GM19395 (cell line): ENCODE measurements at regions not wholly inside any gene's neighbourhood (a gene's known extent, or its start where the extent isn't known, plus 50 kb on each side); places are given as distances from the start of the nearest gene placed in this dataset.
A peak's percentile ranks its signal among the peaks of the same experiment; 100 is the strongest.
"Not testable (repeated sequence)": the region's sequence is repeated elsewhere in the genome, so short reads cannot be mapped to it uniquely, and the experiment has no call there.

Experiments used
- ATAC-seq: cut with Tn5 transposase; IDR thresholded peaks from one replicate; pipeline ENCODE4 v1.9.1; 2021; ENCODE audit warnings: mild to moderate bottlenecking, moderate library complexity; ENCODE audit not compliant: unreplicated experiment

- peak; percentile 49 for ATAC-seq
These were observed 115.7 kb upstream of the MSX2 start for GRCh38 chr5:174608631-174609097.

GRCh38 chr5:174609116-174609515, 115.3 kb upstream of the MSX2 start:
- no peak for ATAC-seq

- no peak for ATAC-seq
These were observed 113.4 kb upstream of the MSX2 start for GRCh38 chr5:174610968-174611367.

GRCh38 chr5:174612686-174613085, 111.7 kb upstream of the MSX2 start:
- ATAC-seq: no peak

- no peak for ATAC-seq
These were observed 109.8 kb upstream of the MSX2 start for GRCh38 chr5:174614500-174615135.

GRCh38 chr5:174616036-174616435, 108.3 kb upstream of the MSX2 start:
- no peak for ATAC-seq

- no peak for ATAC-seq
These were observed 107.1 kb upstream of the MSX2 start for GRCh38 chr5:174617285-174617684.

GRCh38 chr5:174617910-174618309, 106.5 kb upstream of the MSX2 start:
- ATAC-seq: no peak

GRCh38 chr5:174618589-174618988, 105.8 kb upstream of the MSX2 start:
- no peak for ATAC-seq

DNA sequence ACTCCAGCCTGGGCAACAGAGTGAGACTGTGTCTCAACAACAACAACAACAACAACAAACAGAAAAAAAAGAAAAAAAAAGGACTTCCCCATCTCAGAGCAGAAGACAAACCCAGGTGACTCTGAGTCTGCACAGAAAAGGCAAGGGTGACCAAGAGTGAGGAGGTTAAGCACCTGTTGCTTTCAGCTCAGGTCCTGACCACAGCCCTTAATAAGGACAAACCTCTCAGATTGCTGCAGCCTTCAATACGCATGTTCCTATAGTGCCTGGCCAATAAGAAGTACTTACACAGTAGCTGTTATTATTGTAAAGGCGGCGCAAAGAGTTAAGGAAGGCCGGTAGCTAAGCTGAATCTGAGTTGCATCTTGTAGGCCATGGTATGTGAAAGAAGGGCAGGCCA, 102.3 kb upstream of the MSX2 start:
- ATAC-seq: no peak

DNA sequence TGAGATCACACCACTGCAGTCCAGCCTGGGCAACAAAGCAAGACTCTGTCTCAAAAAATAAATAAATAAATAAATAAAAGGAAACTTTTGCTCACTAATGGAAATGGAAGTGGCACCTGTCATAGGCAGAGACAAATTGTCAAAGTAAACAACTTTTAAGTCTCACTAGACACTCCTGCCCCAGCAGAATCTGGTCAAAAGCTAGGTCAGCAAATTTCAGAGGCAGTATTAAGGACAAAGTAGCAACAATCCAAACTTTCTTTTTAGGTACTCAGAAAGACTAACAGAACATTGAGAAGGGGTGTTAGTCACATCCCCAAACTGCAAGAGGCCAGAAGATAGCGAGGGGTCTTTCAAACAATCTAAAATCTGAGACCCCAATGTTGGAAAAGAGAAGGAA, 101.4 kb upstream of the MSX2 start:
- no peak for ATAC-seq

- no peak for ATAC-seq
These were observed 100.9 kb upstream of the MSX2 start for GRCh38 chr5:174623433-174624019.

GRCh38 chr5:174624733-174625522, 99.5 kb upstream of the MSX2 start:
- no peak for ATAC-seq

- ATAC-seq: no peak
These were observed 98.6 kb upstream of the MSX2 start for GRCh38 chr5:174625591-174626350.

DNA sequence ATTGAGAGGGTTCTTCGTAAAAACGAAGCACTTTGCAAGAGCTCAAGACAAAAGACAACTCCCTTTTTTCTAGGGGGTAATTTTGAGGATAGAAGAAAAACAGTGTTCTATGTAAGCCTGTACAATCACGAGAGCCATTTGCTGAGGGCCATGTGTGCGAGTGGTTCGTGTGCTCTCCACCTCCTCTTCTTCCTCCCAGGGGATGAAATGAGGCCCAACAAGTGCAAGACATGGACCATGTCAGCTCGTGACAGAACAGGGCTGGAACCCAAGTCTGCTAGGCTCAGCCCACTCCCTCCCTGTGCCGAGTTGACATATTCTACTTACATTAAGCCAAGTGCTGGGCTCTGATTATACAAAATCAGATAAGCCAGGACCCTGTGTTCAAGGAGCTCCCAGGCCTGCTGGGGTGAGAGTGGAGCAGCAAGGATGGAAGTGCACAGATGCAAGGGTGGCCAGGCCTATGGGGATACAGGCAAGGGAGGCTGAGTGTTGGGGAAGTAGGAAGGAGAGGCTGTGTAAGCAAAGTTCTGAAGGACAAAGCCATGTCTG, 97.9 kb upstream of the MSX2 start:
- no peak for ATAC-seq

DNA sequence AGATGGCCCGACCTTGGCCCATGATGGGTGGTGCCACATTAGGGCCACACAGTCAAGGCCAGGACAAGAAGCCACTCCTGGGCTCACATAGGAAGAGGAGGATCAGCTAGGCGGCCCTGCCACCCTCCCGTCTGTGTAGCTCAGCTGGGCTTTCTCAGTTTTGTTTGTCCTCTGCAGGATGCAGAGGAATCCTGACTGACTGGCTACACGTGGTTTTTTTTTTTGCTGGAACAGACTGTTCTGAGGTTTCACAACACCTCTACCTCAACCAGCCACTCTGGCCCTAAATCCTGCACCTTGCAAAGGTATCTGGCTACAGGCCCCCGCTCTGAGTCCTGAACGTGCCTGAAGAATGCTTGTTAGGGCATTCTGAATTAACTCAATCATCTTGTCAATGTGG, 88.3 kb upstream of the MSX2 start:
- ATAC-seq: no peak

DNA sequence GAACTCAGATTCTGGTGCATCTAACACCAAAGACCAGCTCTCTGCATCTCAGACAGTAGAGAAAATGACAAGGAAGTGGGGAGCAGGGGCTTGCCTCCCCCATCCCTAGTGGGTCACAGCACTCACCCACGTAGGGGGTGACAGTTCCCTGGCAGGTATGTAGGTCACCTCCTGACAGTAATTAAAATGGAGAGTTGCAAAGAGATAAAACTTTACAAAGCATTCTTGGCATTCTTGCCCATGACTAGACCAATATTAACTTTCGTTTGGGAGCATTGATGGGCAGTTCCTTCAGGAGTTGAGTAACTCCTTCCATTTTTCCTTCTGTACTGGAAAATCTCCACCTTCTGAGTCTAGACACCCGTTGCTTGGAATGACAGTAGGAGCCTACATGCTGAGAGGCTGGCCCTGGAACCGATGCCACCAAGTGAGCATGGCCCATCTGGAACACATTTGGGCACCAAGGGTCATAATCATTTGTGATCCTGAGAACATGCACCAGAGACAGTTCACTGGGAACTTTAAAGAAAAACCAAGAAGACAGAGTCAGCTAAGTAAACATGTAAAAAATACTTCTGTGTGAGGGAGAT, 81.5 kb upstream of the MSX2 start:
- no peak for ATAC-seq

GRCh38 chr5:174644436-174644835, 79.9 kb upstream of the MSX2 start:
- ATAC-seq: no peak

GRCh38 chr5:174644923-174645322, 79.5 kb upstream of the MSX2 start:
- ATAC-seq: no peak

DNA sequence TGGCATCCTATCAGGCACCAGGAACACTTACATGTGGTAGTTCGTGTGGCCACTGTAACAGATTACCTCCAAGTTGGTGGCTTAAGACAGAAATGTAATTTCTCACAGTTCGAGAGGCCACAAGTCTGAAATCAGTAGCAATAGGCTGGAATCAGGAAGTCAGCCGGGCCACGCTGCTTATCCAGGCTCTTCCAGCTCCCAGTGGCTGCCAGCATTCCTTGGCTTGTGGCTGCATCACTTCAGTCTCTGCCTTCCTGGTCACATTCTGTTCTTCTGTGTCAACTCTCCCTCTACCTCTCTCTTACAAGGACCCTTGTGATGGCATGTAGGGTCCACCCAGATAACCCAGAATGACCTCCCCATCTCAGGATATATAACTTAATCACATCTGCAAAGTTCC, 78.7 kb upstream of the MSX2 start:
- no peak for ATAC-seq

DNA sequence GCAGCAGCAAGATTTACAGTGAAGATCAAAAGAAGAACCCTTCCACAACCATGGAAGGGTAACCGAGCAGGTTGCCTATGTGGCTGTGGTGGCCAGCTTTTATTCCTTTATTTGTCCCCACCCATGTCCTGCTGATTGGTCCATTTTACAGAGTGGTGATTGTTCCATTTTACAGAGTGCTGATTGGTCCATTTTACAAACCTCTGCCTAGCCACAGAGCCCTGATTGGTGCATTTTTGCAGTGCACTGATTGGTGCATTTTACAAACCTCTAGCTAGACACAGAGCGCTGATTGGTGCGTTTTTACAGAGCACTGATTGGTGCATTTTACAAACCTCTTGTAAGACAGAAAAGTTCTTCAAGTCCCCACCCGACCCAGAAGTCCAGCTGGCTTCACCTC, 75.8 kb upstream of the MSX2 start:
- not testable (repeated sequence) for ATAC-seq
